Neural cell (in vitro differentiated cells): ENCODE measurements at regions not wholly inside any gene's neighbourhood (a gene's known extent, or its start where the extent isn't known, plus 50 kb on each side); places are given as distances from the start of the nearest gene placed in this dataset.
A peak's percentile ranks its signal among the peaks of the same experiment; 100 is the strongest.
"Not testable (repeated sequence)": the region's sequence is repeated elsewhere in the genome, so short reads cannot be mapped to it uniquely, and the experiment has no call there.

Experiments
- H2AFZ ChIP-seq: fragments of 200-600, 300-800 bp; sonication (generic), shearing (Covaris generic); 2 replicates; pipeline ENCODE4 v1.6.0; 2014; ENCODE audit warnings: low read depth, mild to moderate bottlenecking, antibody characterized with exemption, low read length, moderate library complexity
- H3F3A ChIP-seq: fragments of 200-600 bp; shearing (Covaris generic); 2 replicates; pipeline ENCODE4 v1.6.1; 2016; ENCODE audit warnings: mild to moderate bottlenecking, moderate library complexity, mixed read lengths, antibody characterized with exemption, low read length; ENCODE audit not compliant: insufficient read depth, poor library complexity, severe bottlenecking
- H3K27ac ChIP-seq: fragments of 200-600, 300-800 bp; sonication (generic), shearing (Covaris generic); 2 replicates; pipeline ENCODE4 v1.5.1; 2014; ENCODE audit warnings: mild to moderate bottlenecking, low read length, moderate library complexity
- H3K27me3 ChIP-seq: fragments of 300-800, 200-600 bp; sonication (generic), shearing (Covaris generic); 2 replicates; pipeline ENCODE4 v1.6.0; 2014; ENCODE audit warnings: mild to moderate bottlenecking, low read depth, low read length, moderate library complexity; ENCODE audit not compliant: insufficient read depth
- H3K36me3 ChIP-seq: fragments of 300-800, 200-600 bp; sonication (generic), shearing (Covaris generic); 2 replicates; pipeline ENCODE4 v1.5.1; 2014; ENCODE audit warnings: mild to moderate bottlenecking, antibody characterized with exemption, low read length, moderate library complexity; ENCODE audit not compliant: insufficient read depth
- H3K4me2 ChIP-seq: fragments of 300-800, 200-600 bp; sonication (generic), shearing (Covaris generic); 2 replicates; pipeline ENCODE4 v1.6.0; 2014; ENCODE audit warnings: mild to moderate bottlenecking, low read length
- H3K4me3 ChIP-seq: fragments of 300-800, 200-600 bp; sonication (generic), shearing (Covaris generic); 2 replicates; pipeline ENCODE4 v1.5.1; 2014; ENCODE audit warnings: mild to moderate bottlenecking, low read length, moderate library complexity
- H3K79me2 ChIP-seq: fragments of 200-600 bp; shearing (Covaris generic); replicated peaks from 2 replicates; pipeline ENCODE4 v1.6.0; 2014; ENCODE audit warnings: mild to moderate bottlenecking, low read length, moderate library complexity; ENCODE audit not compliant: insufficient read depth
- H3K9ac ChIP-seq: fragments of 300-800, 200-600 bp; sonication (generic), shearing (Covaris generic); 2 replicates; pipeline ENCODE4 v1.6.1; 2016; ENCODE audit warnings: mild to moderate bottlenecking, low read length, mixed read lengths
- H3K9me2 ChIP-seq: fragments of 200-600 bp; shearing (Covaris generic); 2 replicates; pipeline ENCODE4 v1.6.1; 2016; ENCODE audit warnings: mild to moderate bottlenecking, low read length, mixed read lengths; ENCODE audit not compliant: insufficient read depth
- H3K9me3 ChIP-seq: fragments of 200-600, 300-800 bp; sonication (generic), shearing (Covaris generic); 2 replicates; pipeline ENCODE4 v1.6.1; 2016; ENCODE audit warnings: mild to moderate bottlenecking, mixed run types, low read length, moderate library complexity, mixed read lengths
- H4K20me1 ChIP-seq: fragments of 200-600 bp; shearing (Covaris generic); 2 replicates; pipeline ENCODE4 v1.6.1; 2016; ENCODE audit warnings: mild to moderate bottlenecking, mixed run types; ENCODE audit not compliant: insufficient read depth
- EP300 ChIP-seq: fragments of 450-650 bp; conservative IDR thresholded peaks from 2 replicates; pipeline ENCODE4 v1.6.1; 2014; ENCODE audit warnings: antibody characterized with exemption, mild to moderate bottlenecking, moderate library complexity; ENCODE audit not compliant: poor library complexity, severe bottlenecking
- EZH2 ChIP-seq: fragments of 200-600, 300-800 bp; shearing (Covaris generic), sonication (generic); IDR thresholded peaks from 2 replicates; pipeline ENCODE4 v1.6.1; 2014; ENCODE audit warnings: antibody characterized with exemption, low read length, borderline replicate concordance, mild to moderate bottlenecking; ENCODE audit not compliant: insufficient read depth, poor library complexity, severe bottlenecking
- MXI1 ChIP-seq: fragments of 450-650 bp; conservative IDR thresholded peaks from 2 replicates; pipeline ENCODE4 v1.6.1; 2014; ENCODE audit warnings: antibody characterized with exemption, mild to moderate bottlenecking; ENCODE audit not compliant: poor library complexity, severe bottlenecking
- POLR2AphosphoS5 ChIP-seq: IDR thresholded peaks from 2 replicates; pipeline ENCODE4 v1.6.1; 2012
- RAD21 ChIP-seq: fragments of 450-650 bp; conservative IDR thresholded peaks from 2 replicates; pipeline ENCODE4 v1.6.1; 2014; ENCODE audit warnings: antibody characterized with exemption, mild to moderate bottlenecking, moderate library complexity
- SMC3 ChIP-seq: fragments of 450-650 bp; conservative IDR thresholded peaks from 2 replicates; pipeline ENCODE4 v1.6.1; 2014; ENCODE audit warnings: antibody characterized with exemption, mild to moderate bottlenecking, moderate library complexity; ENCODE audit not compliant: poor library complexity
- TAF1 ChIP-seq: IDR thresholded peaks from 2 replicates; pipeline ENCODE4 v1.6.1; 2012; ENCODE audit warnings: low read depth
- TF ChIP-seq, protein P1 (sequence below): fragments of 450-650 bp; IDR thresholded peaks from 2 replicates; pipeline ENCODE4 v1.5.1; 2014; ENCODE audit warnings: antibody characterized with exemption, mild to moderate bottlenecking, moderate library complexity; ENCODE audit not compliant: poor library complexity, severe bottlenecking
- TF ChIP-seq, protein P2 (sequence below): IDR thresholded peaks from 2 replicates; pipeline ENCODE4 v1.6.1; 2012; ENCODE audit warnings: borderline replicate concordance

DNA sequence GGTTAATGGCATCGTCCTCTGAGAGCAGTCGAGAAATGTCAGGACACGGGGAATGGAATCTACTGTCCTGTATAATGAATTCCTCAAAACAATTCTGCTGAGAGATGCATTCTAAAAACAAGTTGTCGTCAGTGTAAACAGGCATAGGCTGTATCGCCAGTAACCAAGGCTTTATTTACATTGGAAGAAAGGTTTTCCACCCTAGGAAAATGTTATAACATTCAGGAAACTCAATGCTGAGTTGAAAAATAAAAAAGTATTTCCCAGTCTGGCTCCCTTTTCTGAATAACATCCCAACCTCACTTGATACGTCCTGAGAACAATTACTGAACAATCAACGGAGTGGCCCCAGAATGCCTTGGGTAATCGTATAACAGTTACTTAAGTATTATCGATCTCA is 79.6 kb upstream of the UCN3 start:
- no peak overlapping the region for H3K4me3 ChIP-seq
- no peaks in the 10 kb centered on the region for H3K27me3 ChIP-seq
- H3F3A ChIP-seq = no peaks in the 10 kb centered on the region
- no peak overlapping the region for H3K27ac ChIP-seq
- TF ChIP-seq TAF1 = no peak
- H3K36me3 ChIP-seq = no peaks in the 10 kb centered on the region
- no peak overlapping the region for H3K9ac ChIP-seq
- no peaks in the 10 kb centered on the region for H3K79me2 ChIP-seq
- no peaks in the 10 kb centered on the region for H3K9me3 ChIP-seq
- no peak overlapping the region for H3K4me2 ChIP-seq
- no peak overlapping the region for H2AFZ ChIP-seq
- H3K9me2 ChIP-seq = no peaks in the 10 kb centered on the region
- H4K20me1 ChIP-seq = no peaks in the 10 kb centered on the region

DNA sequence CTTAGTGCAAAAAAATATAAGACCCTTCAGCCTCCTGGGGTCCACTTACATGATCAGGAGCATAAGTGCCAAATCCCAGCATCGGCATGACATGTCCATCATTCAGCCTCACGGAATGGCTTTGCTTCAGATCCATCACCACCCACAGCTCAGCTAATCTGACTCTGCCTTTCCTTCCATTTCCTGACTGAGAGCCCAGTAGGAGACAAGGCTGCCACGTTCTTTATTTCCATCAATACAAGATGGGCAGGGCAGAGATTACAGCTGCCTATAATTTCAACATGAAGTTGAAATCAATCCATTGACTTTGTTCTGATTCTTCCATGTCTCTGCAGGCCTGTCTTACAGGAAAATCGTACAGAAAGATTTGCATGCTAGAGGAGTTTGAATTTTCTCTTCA is 76.4 kb upstream of the UCN3 start:
- Histone ChIP-seq H3K4me2 (no peak overlapping the region), H3K36me3 (no peaks in the 10 kb centered on the region), H3K79me2 (no peaks in the 10 kb centered on the region), H4K20me1 (no peaks in the 10 kb centered on the region), H2AFZ (no peak overlapping the region), H3K9me3 (no peaks in the 10 kb centered on the region), H3K9me2 (no peaks in the 10 kb centered on the region), H3F3A (no peaks in the 10 kb centered on the region), H3K27me3 (no peaks in the 10 kb centered on the region), H3K4me3 (no peak overlapping the region), H3K9ac (no peak overlapping the region), H3K27ac (no peak overlapping the region)
- TF ChIP-seq EZH2 = no peak
- peak; percentile 67 for TF ChIP-seq POLR2AphosphoS5
- peak; percentile 20 for TF ChIP-seq EP300
- no peak for TF ChIP-seq RAD21
- TF ChIP-seq, protein P1, sequence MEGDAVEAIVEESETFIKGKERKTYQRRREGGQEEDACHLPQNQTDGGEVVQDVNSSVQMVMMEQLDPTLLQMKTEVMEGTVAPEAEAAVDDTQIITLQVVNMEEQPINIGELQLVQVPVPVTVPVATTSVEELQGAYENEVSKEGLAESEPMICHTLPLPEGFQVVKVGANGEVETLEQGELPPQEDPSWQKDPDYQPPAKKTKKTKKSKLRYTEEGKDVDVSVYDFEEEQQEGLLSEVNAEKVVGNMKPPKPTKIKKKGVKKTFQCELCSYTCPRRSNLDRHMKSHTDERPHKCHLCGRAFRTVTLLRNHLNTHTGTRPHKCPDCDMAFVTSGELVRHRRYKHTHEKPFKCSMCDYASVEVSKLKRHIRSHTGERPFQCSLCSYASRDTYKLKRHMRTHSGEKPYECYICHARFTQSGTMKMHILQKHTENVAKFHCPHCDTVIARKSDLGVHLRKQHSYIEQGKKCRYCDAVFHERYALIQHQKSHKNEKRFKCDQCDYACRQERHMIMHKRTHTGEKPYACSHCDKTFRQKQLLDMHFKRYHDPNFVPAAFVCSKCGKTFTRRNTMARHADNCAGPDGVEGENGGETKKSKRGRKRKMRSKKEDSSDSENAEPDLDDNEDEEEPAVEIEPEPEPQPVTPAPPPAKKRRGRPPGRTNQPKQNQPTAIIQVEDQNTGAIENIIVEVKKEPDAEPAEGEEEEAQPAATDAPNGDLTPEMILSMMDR = no peak
- no peak for TF ChIP-seq SMC3

DNA sequence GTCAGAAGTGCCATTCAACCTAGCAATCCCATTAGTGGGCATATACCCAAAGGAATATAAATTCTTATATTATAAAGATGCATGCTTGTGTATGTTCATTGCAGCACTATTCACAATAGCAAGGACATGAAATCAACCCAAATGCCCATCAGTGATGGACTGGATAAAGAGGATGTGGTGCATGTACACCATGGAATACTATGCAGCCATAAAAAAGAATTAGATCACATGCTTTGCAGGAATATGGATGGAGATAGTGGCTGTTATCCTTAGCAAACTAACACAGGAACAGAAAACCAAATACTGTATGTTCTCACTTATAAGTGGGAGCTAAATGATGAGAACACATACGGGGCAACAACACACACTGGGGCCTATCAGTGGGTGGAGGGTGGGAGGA is 75.5 kb upstream of the UCN3 start:
- H3K36me3 ChIP-seq, H2AFZ ChIP-seq, H3K27ac ChIP-seq, H3K9me3 ChIP-seq, H3K9ac ChIP-seq, H4K20me1 ChIP-seq, H3K4me3 ChIP-seq, H3K9me2 ChIP-seq, H3K4me2 ChIP-seq, H3F3A ChIP-seq, H3K79me2 ChIP-seq, H3K27me3 ChIP-seq: not testable (repeated sequence)

DNA sequence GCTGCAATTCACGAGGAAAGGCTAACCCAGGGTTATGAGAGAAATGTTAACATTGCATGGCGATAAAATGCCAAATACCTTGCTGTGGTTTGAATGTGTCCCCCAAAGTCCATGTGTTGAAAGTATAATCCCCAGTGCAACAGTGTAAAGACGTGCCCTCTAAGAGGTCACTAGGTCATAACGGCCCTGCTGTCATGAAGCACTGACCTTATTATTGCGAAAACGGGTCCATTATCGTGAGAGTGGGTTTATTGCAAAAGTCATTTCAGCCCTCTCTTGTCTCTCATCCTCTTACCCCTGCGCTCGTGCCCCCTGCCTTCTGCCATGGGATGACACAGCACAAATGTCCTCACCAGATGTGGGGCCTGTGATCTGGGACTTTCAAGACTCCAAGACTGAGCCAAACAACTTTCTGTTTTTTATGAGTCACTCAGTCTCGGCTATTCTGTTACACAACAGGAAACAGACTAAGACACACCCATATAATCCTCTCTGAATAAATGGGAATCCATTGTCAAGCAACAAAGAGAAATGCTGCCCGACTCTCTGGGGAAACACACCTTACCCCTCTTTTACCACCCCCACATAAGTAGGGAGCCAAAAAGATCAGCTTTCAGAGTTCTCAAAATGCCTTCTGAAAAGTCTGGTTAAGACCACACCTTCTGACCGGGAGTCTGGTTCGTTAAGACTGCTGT is 73.1 kb upstream of the UCN3 start:
- H3K4me3 ChIP-seq = no peak overlapping the region
- no peaks in the 10 kb centered on the region for H3K9me2 ChIP-seq
- no peak for TF ChIP-seq TAF1
- TF ChIP-seq, protein P2, sequence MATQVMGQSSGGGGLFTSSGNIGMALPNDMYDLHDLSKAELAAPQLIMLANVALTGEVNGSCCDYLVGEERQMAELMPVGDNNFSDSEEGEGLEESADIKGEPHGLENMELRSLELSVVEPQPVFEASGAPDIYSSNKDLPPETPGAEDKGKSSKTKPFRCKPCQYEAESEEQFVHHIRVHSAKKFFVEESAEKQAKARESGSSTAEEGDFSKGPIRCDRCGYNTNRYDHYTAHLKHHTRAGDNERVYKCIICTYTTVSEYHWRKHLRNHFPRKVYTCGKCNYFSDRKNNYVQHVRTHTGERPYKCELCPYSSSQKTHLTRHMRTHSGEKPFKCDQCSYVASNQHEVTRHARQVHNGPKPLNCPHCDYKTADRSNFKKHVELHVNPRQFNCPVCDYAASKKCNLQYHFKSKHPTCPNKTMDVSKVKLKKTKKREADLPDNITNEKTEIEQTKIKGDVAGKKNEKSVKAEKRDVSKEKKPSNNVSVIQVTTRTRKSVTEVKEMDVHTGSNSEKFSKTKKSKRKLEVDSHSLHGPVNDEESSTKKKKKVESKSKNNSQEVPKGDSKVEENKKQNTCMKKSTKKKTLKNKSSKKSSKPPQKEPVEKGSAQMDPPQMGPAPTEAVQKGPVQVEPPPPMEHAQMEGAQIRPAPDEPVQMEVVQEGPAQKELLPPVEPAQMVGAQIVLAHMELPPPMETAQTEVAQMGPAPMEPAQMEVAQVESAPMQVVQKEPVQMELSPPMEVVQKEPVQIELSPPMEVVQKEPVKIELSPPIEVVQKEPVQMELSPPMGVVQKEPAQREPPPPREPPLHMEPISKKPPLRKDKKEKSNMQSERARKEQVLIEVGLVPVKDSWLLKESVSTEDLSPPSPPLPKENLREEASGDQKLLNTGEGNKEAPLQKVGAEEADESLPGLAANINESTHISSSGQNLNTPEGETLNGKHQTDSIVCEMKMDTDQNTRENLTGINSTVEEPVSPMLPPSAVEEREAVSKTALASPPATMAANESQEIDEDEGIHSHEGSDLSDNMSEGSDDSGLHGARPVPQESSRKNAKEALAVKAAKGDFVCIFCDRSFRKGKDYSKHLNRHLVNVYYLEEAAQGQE = no peak
- no peak for TF ChIP-seq EZH2
- TF ChIP-seq MXI1 = no peak
- no peak for TF ChIP-seq SMC3
- TF ChIP-seq RAD21 = no peak
- no peak for TF ChIP-seq POLR2AphosphoS5
- TF ChIP-seq, protein P1 = no peak
- TF ChIP-seq EP300 = no peak
- H3K27me3 ChIP-seq = no peaks in the 10 kb centered on the region
- no peak overlapping the region for H2AFZ ChIP-seq
- no peaks in the 10 kb centered on the region for H3K9me3 ChIP-seq
- no peaks in the 10 kb centered on the region for H3F3A ChIP-seq
- H3K79me2 ChIP-seq = no peaks in the 10 kb centered on the region
- no peaks in the 10 kb centered on the region for H4K20me1 ChIP-seq
- H3K36me3 ChIP-seq = no peaks in the 10 kb centered on the region
- H3K27ac ChIP-seq = no peak overlapping the region
- H3K9ac ChIP-seq = no peak overlapping the region
- no peak overlapping the region for H3K4me2 ChIP-seq
